Activated CD8-positive, alpha-beta memory T cell treated with anti-CD3 and anti-CD28 coated beads, Interleukin-2, amount 50 U/mL, for 24 hours (primary cell): ENCODE measurements at regions not wholly inside any gene's neighbourhood (a gene's known extent, or its start where the extent isn't known, plus 50 kb on each side); places are given as distances from the start of the nearest gene placed in this dataset.

Experiments
- DNase-seq: peaks from one replicate; pipeline ENCODE4 v3.0.0-alpha.2; 2020; ENCODE audit errors: extremely low read depth

DNA sequence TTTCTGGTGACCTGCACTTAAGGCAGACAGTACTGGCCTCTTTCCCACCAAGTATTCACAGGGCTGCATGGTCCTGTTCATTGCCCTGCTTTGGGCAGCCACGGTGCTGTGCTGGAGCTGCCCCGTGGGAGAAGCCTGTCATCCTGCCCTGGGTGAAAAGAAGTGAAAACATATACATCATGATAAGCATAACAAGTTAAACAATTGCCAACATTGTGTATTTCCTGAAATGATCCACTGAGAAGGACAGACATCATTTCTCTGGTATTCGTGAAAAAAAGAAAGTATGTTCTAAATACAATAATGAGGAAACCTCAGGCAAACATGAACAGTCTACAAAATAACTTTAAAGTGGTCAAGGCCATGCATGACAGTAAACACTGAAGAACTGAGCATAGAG is 393.1 kb downstream of the TMEM135 start:
- no peak for DNase-seq

DNA sequence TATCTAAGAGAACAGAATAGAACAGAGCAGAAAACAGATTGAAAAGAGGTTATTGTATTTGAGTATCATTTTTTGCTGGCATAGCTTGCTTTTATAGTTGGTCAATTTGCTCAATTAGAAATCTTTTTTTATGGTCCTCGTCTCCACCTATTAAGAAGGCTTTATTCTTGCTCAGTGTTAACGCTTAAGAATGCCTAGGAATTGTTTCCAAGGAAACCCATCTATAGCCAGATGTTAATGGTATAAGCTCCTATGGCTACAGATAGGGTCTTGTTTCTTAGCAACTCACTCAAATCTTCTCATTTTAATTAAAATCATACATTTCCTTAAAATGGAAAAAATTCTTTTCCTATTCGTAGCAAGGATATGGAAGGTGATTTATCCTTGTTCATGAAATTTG is 392.3 kb downstream of the TMEM135 start:
- no peak for DNase-seq

DNA sequence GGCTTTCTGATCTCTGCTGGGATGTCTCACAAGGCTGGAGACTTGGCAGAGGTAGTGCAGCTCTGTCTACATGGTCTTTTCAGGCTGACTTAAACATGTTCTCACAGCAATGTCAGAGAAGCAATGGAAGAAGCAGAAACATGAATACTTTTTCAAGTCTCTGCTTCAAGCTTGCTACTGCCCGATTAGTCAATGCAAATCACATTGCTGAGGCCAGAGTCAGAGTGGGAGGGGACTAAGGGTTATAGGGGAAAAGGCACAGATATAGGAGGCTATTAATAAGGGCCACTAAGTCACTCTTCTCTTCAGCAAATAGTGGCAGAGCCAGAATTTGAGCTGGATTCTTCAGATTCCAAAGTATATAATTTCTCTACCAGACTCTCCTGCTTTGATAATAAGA is 390.5 kb downstream of the TMEM135 start:
- DNase-seq = no peak

DNA sequence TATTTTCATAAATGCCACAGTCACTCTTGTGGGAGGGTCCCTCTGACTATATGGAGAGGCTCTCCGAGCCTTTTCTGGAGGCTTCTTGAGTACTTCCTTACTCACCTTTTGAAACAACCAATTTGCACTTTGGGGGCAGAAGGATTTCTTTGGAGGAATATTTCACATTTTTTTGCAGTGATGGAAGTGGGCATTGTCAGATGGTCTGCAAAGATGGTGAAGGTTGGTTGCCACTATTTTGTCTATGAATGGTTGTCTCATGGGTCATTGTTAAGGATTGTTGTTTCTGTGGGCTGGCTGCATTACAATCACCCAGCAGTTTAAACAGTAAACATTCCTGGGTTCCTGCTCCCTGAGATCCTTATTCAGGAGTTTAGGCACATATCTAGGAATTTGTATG is 388.2 kb downstream of the TMEM135 start:
- DNase-seq = no peak

DNA sequence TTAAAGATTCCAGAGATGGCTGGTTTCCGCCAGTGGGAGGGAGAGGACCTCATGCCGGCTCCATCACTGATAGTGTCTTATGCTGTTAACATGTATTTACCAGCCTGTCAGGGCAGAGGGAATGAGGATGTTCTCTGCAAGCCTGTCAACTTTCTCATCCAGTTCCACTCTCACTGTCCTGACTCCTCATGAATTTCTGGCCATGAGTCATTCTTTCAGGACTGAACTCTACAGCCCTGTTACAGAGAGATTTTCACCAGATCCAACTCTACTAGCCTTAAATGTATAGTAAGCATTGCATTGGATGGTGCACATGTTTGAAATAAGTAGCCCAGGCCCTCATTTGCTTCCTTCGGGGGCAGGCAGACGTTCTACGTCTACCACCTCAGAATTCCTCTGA is 387.7 kb downstream of the TMEM135 start:
- no peak for DNase-seq

DNA sequence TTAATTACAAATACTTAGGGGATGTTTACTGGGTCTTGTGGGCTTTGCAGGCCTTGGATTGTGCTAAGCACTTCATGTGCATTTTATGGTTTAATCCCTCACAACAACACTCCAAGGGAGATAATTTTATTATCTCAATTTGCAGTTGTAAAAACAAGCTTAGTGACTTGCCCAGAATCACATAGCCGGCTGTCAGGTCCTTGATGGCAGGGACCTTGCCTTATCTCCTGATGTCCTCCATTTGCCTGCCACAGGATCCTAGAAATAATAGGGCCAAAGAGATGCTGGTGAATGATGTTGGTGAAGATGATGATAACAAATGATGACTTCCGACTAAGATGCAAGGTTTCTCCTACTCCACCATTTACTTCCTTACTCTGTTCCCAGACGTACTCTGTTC is 385.4 kb downstream of the TMEM135 start:
- no peak for DNase-seq

DNA sequence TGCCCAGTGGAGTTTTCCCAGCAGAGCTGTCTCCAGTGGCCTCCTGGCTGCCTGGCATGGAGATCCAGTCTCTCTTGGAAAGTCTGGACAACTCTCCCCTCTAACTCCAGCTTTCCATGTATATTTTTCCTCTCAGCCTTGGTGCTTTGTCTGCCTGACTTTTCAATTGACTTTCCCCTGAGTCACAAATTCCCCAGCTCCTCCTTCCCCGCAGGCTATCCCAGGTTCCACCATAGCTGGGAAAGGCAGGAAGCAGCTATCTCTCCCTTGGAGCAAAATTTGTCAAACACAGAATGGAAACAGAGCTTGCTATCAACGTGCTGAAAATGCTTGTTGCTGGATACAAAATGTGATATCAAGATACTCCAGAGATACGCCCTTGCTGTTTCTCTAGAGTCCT is 384.8 kb downstream of the TMEM135 start:
- DNase-seq = no peak

DNA sequence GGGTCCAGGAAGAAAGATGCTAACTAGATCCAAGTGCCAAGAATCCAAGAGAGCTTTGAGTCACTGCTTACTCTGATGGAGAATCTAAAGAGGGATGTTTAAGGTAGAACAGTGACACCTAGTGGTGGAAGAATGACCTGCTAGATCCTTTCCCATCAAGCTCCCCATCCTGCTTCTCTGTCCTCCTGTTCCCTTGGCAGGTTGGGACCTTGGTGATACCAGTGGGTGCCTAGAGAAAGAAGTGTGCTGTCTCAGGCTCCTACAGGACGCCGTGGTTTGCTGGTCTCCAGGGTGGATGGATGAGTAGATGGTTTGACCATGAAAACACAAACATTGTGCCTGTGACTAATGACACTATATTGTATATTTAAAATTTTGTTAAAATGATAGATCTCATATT is 383.7 kb downstream of the TMEM135 start:
- no peak for DNase-seq

DNA sequence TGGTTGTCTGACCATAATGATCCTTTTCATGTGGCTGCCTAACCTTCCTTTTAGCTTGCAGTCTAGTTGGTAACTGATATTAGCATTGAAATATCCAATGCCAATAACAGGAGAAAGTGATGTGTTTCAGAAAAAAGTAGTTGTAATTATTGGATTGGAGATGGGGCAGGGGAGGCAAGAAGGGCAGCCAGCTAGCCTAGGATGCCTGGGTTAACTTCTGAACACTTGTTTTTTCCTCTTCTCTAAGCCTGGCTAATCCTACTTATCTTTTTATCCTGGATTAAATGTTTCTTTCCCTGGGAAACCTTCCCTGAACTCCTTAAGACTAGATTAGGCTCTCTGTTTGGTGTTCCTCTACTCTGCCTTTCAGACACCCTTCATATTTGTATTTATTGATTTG is 380.2 kb downstream of the TMEM135 start:
- DNase-seq = no peak

DNA sequence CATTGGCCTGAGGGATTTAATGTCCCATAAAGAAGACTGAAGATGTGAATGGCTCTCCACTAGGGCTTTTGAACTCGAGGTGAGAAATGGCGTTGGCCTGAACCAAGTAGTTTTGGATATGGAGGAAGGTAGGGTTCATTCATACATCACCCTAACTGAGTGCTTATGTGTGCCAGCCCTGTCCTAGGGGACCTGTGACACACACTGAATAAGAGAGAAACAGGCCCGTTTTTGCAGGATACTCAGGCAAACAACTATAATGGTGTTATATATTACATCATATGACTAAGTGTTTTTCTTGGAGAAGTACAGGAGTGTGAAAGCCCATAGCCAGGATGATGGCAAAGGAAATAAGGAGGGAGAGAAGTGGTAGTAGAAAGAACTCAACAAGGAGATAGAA is 368.1 kb downstream of the TMEM135 start:
- DNase-seq = no peak

DNA sequence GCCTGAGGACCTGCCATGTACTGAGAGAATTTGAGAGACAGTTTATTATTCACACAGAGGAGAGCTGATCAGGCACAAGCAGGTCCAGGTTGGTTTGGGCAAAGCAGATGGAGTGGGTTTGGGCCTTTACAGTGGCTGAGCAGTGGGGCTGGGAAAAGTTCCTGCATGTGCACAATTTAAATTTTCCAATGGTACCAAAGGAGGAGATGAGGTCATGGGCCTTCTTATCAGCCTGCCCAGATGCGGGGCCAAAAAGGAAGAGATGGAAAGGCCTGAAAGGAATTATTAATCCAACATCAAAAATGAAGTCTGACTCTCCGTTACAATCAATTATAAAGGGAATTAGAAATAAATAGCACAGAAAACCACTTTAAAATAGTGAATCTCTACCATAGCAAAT is 367.6 kb downstream of the TMEM135 start:
- DNase-seq = no peak

DNA sequence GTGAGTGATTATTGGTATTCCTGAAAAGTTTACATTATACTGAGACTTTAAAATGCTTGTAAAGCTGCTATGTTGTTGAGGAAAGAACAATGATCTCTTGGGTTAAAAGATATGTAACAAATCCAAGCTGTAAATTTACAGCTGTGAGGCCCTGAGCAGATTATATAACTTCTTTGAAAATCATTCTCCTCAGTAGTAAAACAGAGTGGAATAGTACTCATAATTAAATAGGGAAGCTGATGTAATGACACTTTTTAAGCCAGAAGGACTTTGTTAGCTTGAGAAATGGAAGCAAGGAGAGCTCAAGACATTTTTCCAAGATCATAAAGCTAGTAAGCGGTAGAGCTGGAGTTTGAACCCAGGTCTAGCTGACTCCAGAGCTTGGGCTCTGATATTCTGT is 363.9 kb downstream of the TMEM135 start:
- DNase-seq = no peak

DNA sequence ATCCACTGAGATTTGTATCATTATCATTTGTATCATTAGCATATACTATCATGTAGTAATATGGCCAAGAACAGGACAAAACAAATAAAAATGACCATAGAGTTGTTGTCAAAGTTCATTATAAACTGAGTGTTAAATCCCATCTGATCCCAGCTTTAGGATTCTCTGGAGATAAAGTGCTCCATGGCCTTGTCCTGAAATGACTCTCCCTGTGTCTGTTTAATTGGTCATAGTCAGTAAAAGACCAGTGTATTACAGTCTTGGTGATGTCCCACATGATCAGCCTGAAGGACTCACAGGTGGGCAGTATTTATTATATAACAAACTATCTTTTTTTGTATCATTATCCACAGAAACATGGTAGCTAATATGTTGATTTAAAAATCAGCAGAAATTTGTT is 361.6 kb downstream of the TMEM135 start:
- DNase-seq = no peak

DNA sequence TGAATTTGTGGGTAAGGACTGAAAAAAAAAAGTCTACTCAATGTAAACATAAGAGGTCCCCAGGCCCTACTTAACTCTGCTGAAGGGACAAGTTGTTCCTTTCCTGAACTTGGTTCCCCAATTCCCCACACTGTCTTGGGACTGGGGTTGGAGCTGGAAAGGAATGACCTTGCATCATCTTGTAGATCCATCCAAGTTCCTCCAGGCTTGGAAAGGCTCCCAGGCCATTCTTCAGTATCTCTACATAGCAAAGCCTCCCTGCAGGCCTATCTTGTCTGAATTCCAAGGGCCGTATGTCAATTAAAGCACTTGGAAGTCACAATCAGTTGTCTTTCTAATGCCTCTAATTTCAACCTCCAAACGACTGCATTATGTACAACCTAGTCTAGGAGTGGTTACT is 361.2 kb downstream of the TMEM135 start:
- DNase-seq = no peak

DNA sequence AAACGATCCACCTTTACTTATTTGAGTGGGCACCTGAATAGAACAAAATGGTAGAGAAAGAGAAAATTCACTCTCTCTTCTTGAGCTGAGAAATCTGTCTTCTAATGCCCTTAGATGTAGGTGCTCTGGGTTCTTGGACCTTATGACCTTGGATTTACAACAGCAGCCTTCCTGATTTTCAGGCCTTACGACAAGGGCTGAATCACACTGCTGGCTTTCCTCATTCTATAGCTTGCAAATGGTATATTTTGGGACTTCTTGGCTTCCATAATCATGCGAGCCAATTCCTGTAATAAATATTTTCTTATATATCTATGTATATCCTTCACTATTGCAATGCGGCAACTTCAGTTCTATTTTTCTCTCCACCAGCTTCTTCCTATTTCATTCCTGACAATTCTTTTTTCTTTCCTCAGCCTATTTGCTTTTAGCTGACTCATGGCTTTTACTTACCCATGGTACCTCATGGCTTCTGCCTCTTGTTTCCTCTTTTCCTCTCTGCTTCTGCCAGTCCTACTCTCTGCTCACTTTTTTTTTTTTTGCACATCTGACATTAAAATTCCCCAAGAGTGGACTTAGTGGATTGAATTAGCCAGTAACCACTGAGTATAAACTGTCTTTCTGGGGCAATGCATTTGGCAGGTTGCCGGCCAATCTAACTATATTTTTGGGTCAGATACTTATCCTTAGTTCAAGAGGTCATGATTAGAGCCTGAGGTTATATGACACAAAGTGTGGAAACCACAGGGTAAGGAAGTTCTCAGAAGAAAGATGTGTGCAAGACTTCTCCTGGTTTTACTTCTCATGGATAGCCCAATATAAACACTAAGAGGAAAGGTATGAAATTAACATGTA is 359.5 kb downstream of the TMEM135 start:
- DNase-seq = no peak

DNA sequence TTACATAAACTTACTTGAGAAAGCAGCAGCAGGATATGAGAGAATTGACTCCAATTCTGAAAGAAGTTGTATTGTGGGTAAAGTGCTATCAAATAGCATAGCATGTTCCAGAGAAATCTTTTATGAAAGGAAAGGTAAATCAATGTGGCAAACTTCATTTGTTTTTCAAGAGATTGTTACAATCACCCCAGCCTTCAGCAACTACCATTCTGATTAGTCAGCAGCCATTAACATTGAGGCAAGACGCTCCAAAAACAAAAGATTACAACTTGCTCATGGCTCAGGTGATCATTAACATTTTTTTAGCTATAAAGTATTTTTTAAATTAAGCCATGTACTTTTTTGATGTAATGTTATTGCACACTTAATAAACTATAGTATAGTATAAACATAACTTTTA is 357.2 kb downstream of the TMEM135 start:
- no peak for DNase-seq

DNA sequence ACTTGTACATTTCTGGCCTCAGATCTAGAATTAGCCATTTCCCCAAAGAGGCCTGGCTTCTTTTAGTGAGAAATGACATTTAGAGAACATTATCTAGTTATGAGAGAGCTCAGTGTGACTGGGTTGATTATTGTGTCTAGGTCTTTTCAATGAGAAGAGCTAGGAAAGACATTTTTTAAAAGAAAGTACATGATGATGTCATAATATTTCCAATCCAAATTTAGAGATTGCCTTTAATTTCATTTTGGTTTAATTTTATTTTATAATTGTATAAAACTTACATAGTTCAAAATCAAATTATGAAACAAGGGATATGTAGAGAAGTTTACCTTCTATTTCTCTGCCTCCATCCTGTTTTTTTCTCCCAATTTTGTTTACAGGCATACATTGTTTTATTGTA is 354.9 kb downstream of the TMEM135 start:
- no peak for DNase-seq

DNA sequence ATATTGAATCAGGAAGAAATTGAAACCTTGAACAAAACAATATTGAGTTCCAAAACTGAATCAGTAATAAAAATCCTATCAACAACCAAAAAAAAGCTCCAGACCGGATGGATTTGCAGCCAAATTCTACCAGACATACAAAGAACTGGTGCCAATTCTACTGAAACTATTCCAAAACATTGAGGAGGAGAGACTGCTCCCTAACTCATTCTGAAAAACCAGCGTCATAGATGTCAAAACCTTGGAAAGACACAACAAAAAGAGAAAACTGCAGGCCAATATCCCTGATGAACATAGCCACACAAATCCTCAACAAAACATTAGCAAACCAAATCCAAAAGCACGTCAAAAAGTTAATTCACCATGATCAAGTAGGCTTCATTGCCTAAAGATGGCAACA is 353.8 kb downstream of the TMEM135 start:
- DNase-seq = no peak

DNA sequence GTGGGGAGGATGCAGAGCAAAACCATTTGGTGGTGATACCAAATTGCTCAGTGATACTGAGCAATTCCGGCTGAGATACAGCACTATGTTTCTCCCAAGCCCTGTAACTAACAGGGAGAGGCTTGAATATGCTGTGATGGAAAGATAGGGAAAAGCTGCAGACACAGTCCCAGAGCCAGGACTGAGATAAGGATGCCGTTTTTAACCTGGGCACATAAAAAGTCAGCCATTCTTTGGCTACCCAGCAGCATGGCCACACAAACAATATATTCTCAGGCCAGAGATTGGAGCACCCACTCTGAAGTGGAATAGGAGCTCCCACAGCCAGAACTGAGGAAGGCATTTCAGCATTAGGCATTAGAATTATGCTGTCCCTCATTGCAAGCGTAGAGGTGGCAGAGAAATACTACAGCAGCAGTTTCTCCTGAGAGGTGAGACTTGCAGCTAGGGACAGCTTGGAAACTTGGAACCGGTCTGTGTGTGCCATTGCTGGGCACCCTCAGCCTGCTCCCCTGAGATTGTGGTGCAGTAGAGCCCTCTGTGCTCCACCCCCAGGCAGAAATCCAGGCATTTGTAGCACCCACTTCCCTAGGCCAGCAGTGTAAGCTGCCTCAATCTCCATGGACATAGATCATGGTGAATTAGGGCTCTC is 346.5 kb downstream of the TMEM135 start:
- DNase-seq = no peak

DNA sequence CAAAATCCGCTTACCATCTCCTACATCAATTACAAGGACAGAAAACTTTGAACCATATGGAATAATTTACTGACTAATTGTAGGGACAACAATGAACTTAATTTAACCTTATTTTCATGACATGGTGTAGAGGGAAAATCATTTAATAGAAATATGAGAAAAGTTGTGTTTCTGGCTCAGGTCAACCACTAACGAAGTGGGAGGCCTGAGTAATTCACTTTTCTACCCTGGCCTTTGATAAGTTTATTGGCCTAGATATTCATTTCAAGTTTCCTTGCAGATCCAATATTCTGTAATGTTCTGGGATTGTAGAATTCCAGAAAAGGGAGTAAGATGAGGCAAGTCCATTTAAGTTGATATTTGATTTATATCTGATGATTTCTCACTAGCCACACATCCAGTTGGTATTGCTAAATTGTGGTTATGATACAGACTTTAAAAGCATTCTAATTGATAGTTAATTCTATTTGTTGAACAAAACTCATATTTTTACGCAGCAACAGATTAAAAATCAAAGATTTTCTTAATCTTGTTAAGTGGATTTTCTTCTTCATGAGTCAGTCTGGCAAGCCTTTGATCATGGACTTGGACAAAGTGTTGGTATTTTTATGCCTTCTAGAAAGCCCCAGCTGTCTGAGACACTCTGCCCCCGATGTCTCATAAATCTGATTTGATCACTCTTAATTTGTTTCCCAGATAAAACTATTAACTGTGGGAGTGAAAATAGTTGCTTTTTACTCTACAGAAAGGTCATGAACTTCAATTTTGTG is 336.5 kb downstream of the TMEM135 start:
- DNase-seq = no peak
